SH-SY5Y (cell line): ENCODE measurements at regions not wholly inside any gene's neighbourhood (a gene's known extent, or its start where the extent isn't known, plus 50 kb on each side); places are given as distances from the start of the nearest gene placed in this dataset.

Experiments
- GATA2 ChIP-seq: IDR thresholded peaks from 2 replicates; pipeline ENCODE4 v1.6.1; 2011; ENCODE audit warnings: mild to moderate bottlenecking, low read depth, low read length
- GATA3 ChIP-seq: IDR thresholded peaks from 2 replicates; pipeline ENCODE4 v1.6.1; 2011; ENCODE audit warnings: low read depth, mild to moderate bottlenecking, low read length, moderate library complexity

DNA sequence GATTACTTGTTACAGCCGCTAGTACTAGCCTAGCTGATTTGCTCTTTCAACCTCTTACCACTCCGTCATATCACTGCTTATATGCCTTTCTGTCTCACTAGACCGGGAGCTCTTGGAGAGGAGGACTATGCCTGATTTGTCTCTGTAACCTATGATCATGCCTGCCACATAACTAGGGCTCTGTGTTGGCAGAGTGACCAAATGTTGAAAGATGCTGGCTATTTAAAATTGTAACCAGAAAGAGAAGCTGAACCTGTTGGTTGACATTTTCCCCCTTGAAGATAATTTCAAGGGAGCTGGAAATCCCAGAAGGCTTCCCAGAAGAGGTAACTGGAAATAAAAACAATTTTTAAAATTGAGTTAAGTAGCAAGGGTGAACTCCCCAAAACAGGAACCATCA, 124.1 kb upstream of the MYCN start:
- TF ChIP-seq GATA2: no peak
- TF ChIP-seq GATA3: no peak
